Umbilical cord (tissue), 1 donor: ENCODE measurements at regions not wholly inside any gene's neighbourhood (a gene's known extent, or its start where the extent isn't known, plus 50 kb on each side); places are given as distances from the start of the nearest gene placed in this dataset.

Source experiments
- DNase-seq: peaks from one replicate; pipeline ENCODE4 v3.0.0-alpha.2; 2015; ENCODE audit warnings: low spot score

- no peak for DNase-seq
Measured at GRCh38 chr10:128612631-128613030, 486.4 kb upstream of the MKI67 start.

GRCh38 chr10:128614016-128614605 is 487.9 kb upstream of the MKI67 start:
- no peak for DNase-seq

- peak; percentile 83 for DNase-seq
Measured at GRCh38 chr10:128614802-128615553, 488.8 kb upstream of the MKI67 start.

GRCh38 chr10:128617532-128617931 is 491.3 kb upstream of the MKI67 start:
- no peak for DNase-seq

- DNase-seq = no peak
Measured at GRCh38 chr10:128622706-128623105, 496.5 kb upstream of the MKI67 start.

- no peak for DNase-seq
Measured at GRCh38 chr10:128623776-128624175, 497.6 kb upstream of the MKI67 start.

GRCh38 chr10:128624656-128625530 is 498.7 kb upstream of the MKI67 start:
- peak; percentile 28 for DNase-seq

GRCh38 chr10:128625926-128626325 is 499.7 kb upstream of the MKI67 start:
- no peak for DNase-seq

- no peak for DNase-seq
Measured at GRCh38 chr10:128626397-128627000, 500.3 kb upstream of the MKI67 start.

GRCh38 chr10:128627811-128628210 is 501.6 kb upstream of the MKI67 start:
- DNase-seq = no peak

GRCh38 chr10:128628252-128628651 is 502.0 kb upstream of the MKI67 start:
- DNase-seq = no peak

- no peak for DNase-seq
Measured at GRCh38 chr10:128629111-128630096, 503.2 kb upstream of the MKI67 start.

GRCh38 chr10:128630787-128631252 is 504.6 kb upstream of the MKI67 start:
- no peak for DNase-seq

GRCh38 chr10:128631801-128632241 is 505.6 kb upstream of the MKI67 start:
- peak; percentile 34 for DNase-seq

GRCh38 chr10:128632694-128633093 is 506.5 kb upstream of the MKI67 start:
- DNase-seq = no peak

GRCh38 chr10:128633864-128634540 is 507.8 kb upstream of the MKI67 start:
- DNase-seq = peak; percentile 18

GRCh38 chr10:128642023-128642422 is 515.8 kb upstream of the MKI67 start:
- DNase-seq = no peak

- no peak for DNase-seq
Measured at GRCh38 chr10:128642502-128642901, 516.3 kb upstream of the MKI67 start.

- no peak for DNase-seq
Measured at GRCh38 chr10:128643658-128644057, 517.4 kb upstream of the MKI67 start.

GRCh38 chr10:128645486-128645885 is 519.3 kb upstream of the MKI67 start:
- no peak for DNase-seq
